ENCODE measurements at regions not wholly inside any gene's neighbourhood (a gene's known extent, or its start where the extent isn't known, plus 50 kb on each side); places are given as distances from the start of the nearest gene placed in this dataset.

- Histone ChIP-seq H3K27me3 (ENCODE audit: low read length) (no peaks in the 10 kb centered on the region), H4K20me1 (ENCODE audit: low read length) (no peaks in the 10 kb centered on the region), H3K27ac (ENCODE audit: low read length) (no peak overlapping the region), H2AFZ (ENCODE audit: low read length) (no peak overlapping the region), H3K9ac (ENCODE audit: low read length) (no peak overlapping the region), H3K4me1 (ENCODE audit: insufficient read depth, low read length) (no peaks in the 10 kb centered on the region), H3F3A (ENCODE audit: low read length, unreplicated experiment) (no peaks in the 10 kb centered on the region), H3K4me3 (ENCODE audit: low read length) (no peak overlapping the region), H3K4me2 (ENCODE audit: low read length) (no peak overlapping the region), H3K9me2 (replicated peaks; ENCODE audit: low read length) (no peaks in the 10 kb centered on the region), H3K79me2 (ENCODE audit: low read length) (no peaks in the 10 kb centered on the region), H3K9me3 (ENCODE audit: low read length) (no peaks in the 10 kb centered on the region), H3K36me3 (ENCODE audit: low read depth, low read length) (no peaks in the 10 kb centered on the region)
- ATAC-seq (no peak), DNase-seq (no peak)
- no TSS peak for BruUV-seq (replicated peaks)
- TF ChIP-seq EZH2 (IDR thresholded peaks at IDR 0.05; ENCODE audit: low read length, unreplicated experiment) (no peak), EZH2phosphoT487 (IDR thresholded peaks at IDR 0.05; ENCODE audit: borderline replicate concordance, low read length) (no peak)
- TF ChIP-seq, protein P1, sequence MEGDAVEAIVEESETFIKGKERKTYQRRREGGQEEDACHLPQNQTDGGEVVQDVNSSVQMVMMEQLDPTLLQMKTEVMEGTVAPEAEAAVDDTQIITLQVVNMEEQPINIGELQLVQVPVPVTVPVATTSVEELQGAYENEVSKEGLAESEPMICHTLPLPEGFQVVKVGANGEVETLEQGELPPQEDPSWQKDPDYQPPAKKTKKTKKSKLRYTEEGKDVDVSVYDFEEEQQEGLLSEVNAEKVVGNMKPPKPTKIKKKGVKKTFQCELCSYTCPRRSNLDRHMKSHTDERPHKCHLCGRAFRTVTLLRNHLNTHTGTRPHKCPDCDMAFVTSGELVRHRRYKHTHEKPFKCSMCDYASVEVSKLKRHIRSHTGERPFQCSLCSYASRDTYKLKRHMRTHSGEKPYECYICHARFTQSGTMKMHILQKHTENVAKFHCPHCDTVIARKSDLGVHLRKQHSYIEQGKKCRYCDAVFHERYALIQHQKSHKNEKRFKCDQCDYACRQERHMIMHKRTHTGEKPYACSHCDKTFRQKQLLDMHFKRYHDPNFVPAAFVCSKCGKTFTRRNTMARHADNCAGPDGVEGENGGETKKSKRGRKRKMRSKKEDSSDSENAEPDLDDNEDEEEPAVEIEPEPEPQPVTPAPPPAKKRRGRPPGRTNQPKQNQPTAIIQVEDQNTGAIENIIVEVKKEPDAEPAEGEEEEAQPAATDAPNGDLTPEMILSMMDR (conservative IDR thresholded peaks at IDR 0.05; ENCODE audit: low read depth, low read length): no peak
- CTCF ChIA-PET: no interaction called here
- POLR2A ChIA-PET (ENCODE audit: unreplicated experiment): no interaction called here
- intact Hi-C loops (cut with micrococcal nuclease): no loop called here
These were observed 289.2 kb downstream of the FGF9 start for GRCh38 chr13:21960108-21960507.

DNA sequence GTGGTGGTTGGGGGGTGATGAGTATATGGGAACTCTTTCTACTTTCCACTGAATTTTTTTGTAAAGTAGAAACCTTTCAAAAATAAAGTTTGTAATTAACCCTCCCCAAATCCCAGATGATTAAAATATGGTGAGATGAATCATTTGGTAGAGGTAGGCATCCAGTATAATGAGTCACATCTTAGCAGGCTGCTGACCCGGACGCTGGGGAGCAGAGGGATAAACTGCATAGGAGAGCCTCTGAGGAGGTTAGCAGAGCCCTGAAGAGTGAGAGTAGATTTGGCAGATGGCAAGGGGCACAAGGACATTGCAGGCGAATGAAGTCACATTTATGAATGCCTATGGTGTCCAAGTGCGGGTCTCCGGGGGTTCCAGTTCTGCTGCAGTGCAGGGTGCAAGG is 293.8 kb downstream of the FGF9 start:
- H3K4me1 ChIP-seq (ENCODE audit: insufficient read depth, low read length): no peaks in the 10 kb centered on the region
- CTCF ChIA-PET: no interaction called here
- POLR2A ChIA-PET (ENCODE audit: unreplicated experiment): no interaction called here
- H3K9ac ChIP-seq (ENCODE audit: low read length): no peak overlapping the region
- no peak overlapping the region for H3K27ac ChIP-seq (ENCODE audit: low read length)
- DNase-seq: no peak
- H3K9me3 ChIP-seq (ENCODE audit: low read length): no peaks in the 10 kb centered on the region
- no peaks in the 10 kb centered on the region for H4K20me1 ChIP-seq (ENCODE audit: low read length)
- H3K4me2 ChIP-seq (ENCODE audit: low read length): no peak overlapping the region
- 0 out of 2 replicates have a peak, but pooled peaks cover 3% of the 10 kb centered on the region for H3K27me3 ChIP-seq (ENCODE audit: low read length)
- TF ChIP-seq, protein P1 (conservative IDR thresholded peaks at IDR 0.05; ENCODE audit: low read depth, low read length): no peak
- TF ChIP-seq EZH2phosphoT487 (IDR thresholded peaks at IDR 0.05; ENCODE audit: borderline replicate concordance, low read length): no peak
- TF ChIP-seq EZH2 (IDR thresholded peaks at IDR 0.05; ENCODE audit: low read length, unreplicated experiment): no peak
- H3K9me2 ChIP-seq (replicated peaks; ENCODE audit: low read length): no peaks in the 10 kb centered on the region
- H3K79me2 ChIP-seq (ENCODE audit: low read length): no peaks in the 10 kb centered on the region
- no peaks in the 10 kb centered on the region for H3K36me3 ChIP-seq (ENCODE audit: low read depth, low read length)
- no TSS peak for BruUV-seq (replicated peaks)
- no peak overlapping the region for H2AFZ ChIP-seq (ENCODE audit: low read length)
- no peak overlapping the region for H3K4me3 ChIP-seq (ENCODE audit: low read length)
- H3F3A ChIP-seq (ENCODE audit: low read length, unreplicated experiment): no peaks in the 10 kb centered on the region
- ATAC-seq: no peak
- intact Hi-C loops (cut with micrococcal nuclease): no loop called here

- CTCF ChIA-PET: no interaction called here
These were observed 294.2 kb downstream of the FGF9 start for GRCh38 chr13:21965095-21965494.

More at GRCh38 chr13:21965095-21965494, 294.2 kb downstream of the FGF9 start:
- H3K4me3 ChIP-seq (ENCODE audit: low read length): no peak overlapping the region
- ATAC-seq: no peak
- H3K27me3 ChIP-seq (ENCODE audit: low read length): 0 out of 2 replicates have a peak, but pooled peaks cover 3% of the 10 kb centered on the region
- intact Hi-C loops (cut with micrococcal nuclease): no loop called here
- TF ChIP-seq EZH2 (IDR thresholded peaks at IDR 0.05; ENCODE audit: low read length, unreplicated experiment) (no peak), EZH2phosphoT487 (IDR thresholded peaks at IDR 0.05; ENCODE audit: borderline replicate concordance, low read length) (no peak)
- TF ChIP-seq, protein P1 (conservative IDR thresholded peaks at IDR 0.05; ENCODE audit: low read depth, low read length): no peak
- no peak overlapping the region for H3K4me2 ChIP-seq (ENCODE audit: low read length)
- no peaks in the 10 kb centered on the region for H3K4me1 ChIP-seq (ENCODE audit: insufficient read depth, low read length)
- no peaks in the 10 kb centered on the region for H4K20me1 ChIP-seq (ENCODE audit: low read length)
- no peaks in the 10 kb centered on the region for H3K79me2 ChIP-seq (ENCODE audit: low read length)
- POLR2A ChIA-PET (ENCODE audit: unreplicated experiment): no interaction called here
- no peaks in the 10 kb centered on the region for H3K36me3 ChIP-seq (ENCODE audit: low read depth, low read length)
- H3K9ac ChIP-seq (ENCODE audit: low read length): no peak overlapping the region
- DNase-seq: no peak
- H3K9me3 ChIP-seq (ENCODE audit: low read length): no peaks in the 10 kb centered on the region
- no peak overlapping the region for H3K27ac ChIP-seq (ENCODE audit: low read length)
- no peaks in the 10 kb centered on the region for H3K9me2 ChIP-seq (replicated peaks; ENCODE audit: low read length)
- no peaks in the 10 kb centered on the region for H3F3A ChIP-seq (ENCODE audit: low read length, unreplicated experiment)
- no peak overlapping the region for H2AFZ ChIP-seq (ENCODE audit: low read length)
- BruUV-seq (replicated peaks): no TSS peak
